GM18861 (cell line): ENCODE measurements at regions not wholly inside any gene's neighbourhood (a gene's known extent, or its start where the extent isn't known, plus 50 kb on each side); places are given as distances from the start of the nearest gene placed in this dataset.

Experiments
- ATAC-seq: cut with Tn5 transposase; IDR thresholded peaks from one replicate; pipeline ENCODE4 v1.9.1; 2021; ENCODE audit not compliant: unreplicated experiment

DNA sequence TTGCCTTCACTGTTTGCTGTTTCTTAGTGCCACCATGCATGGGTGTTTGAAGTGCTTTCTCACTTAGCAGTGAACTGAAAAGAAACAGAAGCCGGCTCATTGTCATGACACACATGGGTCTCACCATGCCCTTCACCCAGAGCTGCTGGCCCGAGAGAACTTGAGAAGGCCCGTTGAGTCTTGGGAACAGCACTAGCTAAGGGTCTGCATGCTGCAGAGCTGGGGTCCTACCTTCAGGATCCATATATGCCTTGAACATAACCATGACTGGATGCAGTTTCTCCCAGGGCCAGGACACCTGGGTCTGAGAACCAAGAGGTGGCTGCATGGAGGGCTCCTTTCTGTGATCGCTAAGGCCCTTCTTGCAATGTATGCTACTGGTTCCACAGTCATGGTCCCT lies 245.5 kb upstream of the HS6ST1 start:
- no peak for ATAC-seq

DNA sequence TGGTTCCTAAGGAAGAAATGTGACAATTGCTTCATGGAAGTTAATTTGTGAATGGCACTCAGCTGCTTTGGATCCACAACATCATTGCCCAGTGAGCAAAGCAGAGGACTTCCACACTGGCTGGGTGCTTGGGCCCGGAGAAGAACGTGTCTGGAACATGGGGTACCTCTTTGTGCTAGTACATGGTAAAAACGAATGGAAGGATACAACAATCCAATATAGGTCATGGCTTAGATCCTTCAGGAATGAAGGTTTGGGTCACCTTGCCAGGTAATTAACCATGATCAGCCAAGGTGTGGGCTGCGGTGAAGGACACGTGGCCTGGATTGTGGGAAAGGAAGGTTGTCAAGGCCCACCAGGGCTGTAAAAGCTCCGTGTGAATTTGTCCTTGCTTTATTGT lies 245.9 kb upstream of the HS6ST1 start:
- no peak for ATAC-seq

DNA sequence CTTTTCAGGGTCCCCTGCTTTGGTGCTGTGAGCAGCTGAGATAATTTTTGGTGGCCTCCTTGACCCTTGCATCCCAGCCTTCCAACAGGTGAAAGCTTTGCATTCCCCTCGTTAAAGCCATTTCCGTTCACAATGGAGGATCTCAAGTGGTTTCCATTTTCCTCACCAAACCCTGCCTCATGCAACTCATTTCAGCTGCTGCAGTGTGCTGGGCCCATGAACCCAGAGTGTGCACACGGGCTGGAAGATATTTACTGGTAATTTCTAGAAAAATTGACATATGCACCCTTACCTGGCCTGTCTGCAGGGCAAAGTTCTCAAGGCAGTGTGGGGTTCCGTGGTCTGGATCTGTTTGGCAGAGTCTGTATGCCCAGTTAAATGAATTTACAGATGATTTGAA lies 246.8 kb upstream of the HS6ST1 start:
- ATAC-seq, result no peak

GRCh38 chr2:128566671-128567070 lies 248.0 kb upstream of the HS6ST1 start:
- ATAC-seq, result no peak

DNA sequence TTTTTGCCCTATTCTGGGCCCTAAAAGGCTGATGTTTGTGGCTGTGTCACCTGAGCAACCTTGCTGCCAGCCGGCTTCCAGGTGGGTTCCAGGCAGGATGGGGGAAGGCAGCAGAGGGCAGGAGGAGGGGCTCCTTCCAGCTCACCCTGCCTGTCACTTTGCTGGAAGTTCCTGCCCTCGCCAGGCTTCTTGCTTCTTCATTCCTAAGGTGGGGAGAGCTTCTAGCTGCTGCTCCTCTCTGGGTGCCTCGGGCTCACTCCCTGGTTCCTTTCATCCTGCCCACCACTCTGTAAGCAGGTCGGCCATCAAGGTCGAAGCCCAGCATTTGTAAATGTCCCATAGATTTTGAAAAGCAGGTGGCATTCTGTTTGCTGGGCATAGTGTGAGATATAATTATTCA lies 249.4 kb upstream of the HS6ST1 start:
- ATAC-seq, result no peak

- ATAC-seq, result no peak
These were observed 254.4 kb upstream of the HS6ST1 start for GRCh38 chr2:128573116-128573515.

- no peak for ATAC-seq
These were observed 254.9 kb upstream of the HS6ST1 start for GRCh38 chr2:128573531-128573930.

GRCh38 chr2:128577141-128577930 lies 258.7 kb upstream of the HS6ST1 start:
- ATAC-seq, result no peak

DNA sequence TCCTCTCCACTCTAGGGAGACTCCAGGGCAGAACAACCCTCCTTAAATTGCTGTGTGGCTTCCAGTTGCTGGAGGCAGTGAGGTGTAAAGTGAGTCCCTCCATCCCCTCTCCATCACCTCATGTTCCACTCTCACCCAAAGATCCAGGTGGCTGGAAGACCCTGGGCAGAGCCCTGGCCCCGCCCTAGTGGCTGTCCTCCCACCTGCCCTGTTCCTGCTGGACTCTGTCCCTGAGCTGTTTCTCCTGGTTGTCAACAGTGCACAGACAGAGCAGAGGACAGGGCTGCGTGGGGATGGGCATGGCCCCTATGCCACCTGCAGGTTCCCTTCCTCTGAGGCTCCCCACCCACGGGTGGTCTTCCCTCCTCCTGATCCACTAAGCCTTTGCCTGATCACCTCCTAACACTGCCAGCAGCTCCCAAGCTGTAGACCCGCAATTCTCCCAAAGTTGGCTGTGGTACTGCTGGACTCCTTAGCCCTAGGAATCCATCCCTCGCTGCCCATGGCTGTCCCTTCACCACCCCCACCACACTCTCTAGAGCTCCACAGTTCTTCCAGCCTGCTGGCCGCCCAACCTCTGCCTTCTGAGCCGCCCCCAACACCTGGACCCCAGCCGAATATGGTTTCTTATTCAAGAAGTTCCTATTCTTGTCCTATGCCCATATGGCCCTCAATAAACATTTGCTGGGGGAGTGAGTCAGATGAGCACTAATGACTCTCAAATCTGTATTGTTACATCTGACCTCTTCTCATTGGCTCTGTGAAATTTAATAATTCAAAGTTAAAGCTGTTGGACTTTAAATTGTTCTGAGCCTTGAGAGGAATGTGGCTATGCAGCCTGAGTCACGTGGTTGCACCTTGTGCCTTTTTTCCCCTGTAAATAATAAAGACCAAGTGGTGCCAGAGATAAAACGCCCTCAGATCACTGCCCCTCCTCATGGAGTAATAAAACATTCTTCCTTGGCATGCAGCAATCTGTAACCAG lies 260.0 kb upstream of the HS6ST1 start:
- no peak for ATAC-seq

GRCh38 chr2:128579825-128580224 lies 261.2 kb upstream of the HS6ST1 start:
- ATAC-seq, result no peak

DNA sequence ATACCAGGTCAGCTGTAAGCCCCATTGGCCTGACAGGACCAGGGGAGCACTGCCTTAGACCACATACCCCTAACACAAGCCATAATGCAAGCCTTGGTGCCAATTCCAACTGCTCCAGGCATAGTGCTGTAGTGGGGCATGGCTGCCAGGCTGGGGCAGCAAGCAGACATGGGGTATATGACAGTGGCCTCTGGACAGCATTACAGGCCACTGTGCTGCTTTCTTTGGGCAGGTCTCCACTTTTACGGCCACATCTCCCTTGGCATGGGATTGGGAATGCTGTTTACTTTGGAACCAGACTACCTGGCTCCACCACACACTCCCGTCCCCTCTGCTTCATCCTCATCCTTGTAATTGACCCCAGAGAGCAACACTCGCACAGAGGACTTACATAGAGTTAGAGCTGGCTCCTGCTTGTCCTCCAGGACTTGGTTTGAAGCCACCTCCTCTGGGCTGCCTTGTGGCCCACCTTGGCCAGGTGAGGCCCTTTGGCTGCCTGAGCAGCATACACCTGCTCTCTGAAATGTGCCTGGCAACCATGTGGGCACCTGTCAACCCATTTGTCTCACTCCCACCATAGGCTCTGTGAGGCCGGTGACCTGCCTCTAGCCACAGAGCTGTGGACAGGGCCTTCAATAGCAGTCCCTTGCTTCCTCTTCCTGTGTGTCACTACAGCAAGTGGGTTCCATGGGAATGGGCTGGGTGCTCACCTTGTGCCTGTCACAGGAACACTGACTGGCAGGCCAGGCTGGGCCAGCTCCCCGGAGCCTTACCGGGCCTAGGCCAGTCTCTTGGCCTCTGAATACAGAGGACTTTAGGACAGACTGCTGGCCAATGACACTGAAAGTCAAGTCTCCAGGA lies 262.6 kb upstream of the HS6ST1 start:
- ATAC-seq, result no peak

DNA sequence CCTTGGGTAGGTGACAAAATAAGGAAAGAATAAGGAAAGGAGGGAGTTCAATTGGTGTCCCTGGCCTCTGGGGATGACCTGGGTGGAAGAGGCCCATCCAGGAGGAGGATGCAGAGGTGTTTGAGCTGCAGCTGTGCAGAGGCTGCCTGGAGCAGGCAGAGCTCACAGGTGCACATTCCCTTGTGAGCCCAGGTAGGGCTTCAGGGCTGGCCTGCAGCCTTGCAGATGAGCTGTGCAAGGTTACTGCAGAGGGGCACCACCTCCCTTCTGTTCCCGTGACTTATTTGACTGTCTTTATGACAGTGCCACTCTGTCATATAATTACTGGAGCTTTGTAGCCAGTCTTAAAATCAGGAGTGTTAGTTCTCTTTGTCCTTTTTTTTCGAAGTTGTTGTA lies 263.2 kb upstream of the HS6ST1 start:
- ATAC-seq, result no peak

- ATAC-seq, result no peak
These were observed 265.7 kb upstream of the HS6ST1 start for GRCh38 chr2:128584296-128584890.

GRCh38 chr2:128585706-128586105 lies 267.0 kb upstream of the HS6ST1 start:
- ATAC-seq, result no peak

- no peak for ATAC-seq
These were observed 271.0 kb upstream of the HS6ST1 start for GRCh38 chr2:128589681-128590080.

DNA sequence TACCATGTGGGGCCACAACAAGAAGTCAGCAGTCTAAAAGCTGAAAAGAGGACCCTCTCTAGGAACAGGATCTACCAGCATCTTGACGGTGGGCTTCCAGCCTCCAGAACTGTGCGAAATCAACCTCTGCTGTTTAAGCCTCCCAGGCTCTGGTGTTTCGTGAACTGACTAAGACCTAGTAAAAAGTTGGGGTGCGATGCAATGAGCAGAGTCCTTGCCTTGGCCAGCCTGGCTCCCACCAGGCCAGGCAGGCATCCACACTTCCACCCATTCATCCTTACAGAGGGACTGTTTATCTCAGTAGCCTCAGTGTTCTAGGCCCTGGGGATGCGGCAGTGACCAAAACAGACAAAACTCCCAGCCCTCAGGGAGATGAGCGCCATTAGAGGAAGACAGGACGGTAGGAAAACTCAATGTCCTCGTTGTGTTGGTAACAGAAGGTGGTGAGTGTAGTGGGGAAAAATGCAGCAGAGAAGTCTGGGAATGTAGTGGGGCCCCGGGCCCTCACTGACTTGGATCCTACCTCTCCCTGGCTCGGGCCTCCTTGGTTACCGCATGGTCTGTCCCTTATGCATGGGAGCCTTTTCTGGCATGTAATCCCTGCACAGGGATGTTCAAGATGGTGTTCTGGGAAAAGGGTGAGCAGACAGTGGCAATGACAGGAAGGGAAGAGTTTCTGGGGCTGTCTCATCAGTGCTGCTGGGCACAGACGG lies 271.8 kb upstream of the HS6ST1 start:
- no peak for ATAC-seq

GRCh38 chr2:128591022-128591860 lies 272.6 kb upstream of the HS6ST1 start:
- no peak for ATAC-seq

- no peak for ATAC-seq
These were observed 273.5 kb upstream of the HS6ST1 start for GRCh38 chr2:128591861-128592822.
